GM21717 (cell line): ENCODE measurements at regions not wholly inside any gene's neighbourhood (a gene's known extent, or its start where the extent isn't known, plus 50 kb on each side); places are given as distances from the start of the nearest gene placed in this dataset.
"Not testable (repeated sequence)": the region's sequence is repeated elsewhere in the genome, so short reads cannot be mapped to it uniquely, and the experiment has no call there.

Experiments
- ATAC-seq: cut with Tn5 transposase; IDR thresholded peaks from one replicate; pipeline ENCODE4 v1.9.1; 2021; ENCODE audit warnings: mild to moderate bottlenecking, moderate library complexity; ENCODE audit not compliant: unreplicated experiment

DNA sequence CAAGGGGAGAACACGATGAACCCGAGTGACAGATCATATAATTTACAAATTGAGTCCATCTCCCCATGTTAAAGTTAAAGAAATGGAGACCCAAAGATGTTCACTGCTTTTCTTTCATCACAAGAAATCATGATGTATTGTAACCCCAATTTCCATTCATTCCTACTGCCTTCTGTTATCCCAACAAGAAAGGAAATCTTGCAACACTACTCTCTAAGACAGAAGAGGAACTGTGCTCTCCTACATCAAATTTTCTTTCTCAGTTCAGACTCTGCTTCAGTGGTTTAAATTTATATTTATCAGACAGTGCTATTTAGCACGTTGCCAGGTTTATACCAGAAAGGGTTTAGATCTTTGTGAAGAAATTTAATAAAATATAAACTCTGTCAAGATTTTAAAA, 83.8 kb upstream of the RASA1 start:
- no peak for ATAC-seq

DNA sequence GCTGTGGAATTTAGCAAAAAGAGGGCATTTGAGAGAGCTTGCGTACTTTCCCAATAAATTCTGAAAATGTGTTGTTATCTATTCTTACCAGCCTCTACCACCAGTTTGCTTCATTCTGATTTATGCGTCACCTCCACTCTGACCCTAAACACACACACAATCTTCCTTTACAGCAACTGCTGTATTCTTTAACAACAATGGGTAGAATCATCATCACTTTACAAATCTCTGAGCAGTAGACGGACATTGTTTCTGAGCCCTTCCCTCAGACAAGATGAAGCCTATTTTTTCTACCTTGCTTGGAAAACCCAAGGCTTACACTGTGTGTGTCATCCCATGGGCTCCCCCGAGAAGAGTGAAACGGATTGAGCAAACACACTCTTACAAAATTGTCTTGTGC, 83.1 kb upstream of the RASA1 start:
- no peak for ATAC-seq

DNA sequence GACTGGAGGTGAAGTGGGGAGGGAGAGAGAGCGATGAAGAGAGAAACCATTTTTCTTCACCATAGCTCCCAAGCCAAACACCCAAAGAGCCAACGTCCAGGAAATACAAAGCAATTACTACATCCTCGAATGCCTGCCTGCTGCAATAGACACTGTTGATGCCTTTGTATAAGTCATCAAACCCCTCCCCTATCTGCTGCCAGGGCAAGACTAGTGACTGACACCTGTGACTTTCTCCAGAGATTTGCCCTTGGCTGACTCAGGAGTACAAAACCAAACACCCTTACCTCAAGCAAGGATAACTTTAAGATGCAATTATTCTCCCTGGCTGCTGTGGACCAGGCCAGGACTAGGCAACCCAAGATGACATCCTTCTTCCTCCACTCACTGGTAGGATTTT, 81.8 kb upstream of the RASA1 start:
- ATAC-seq: no peak

DNA sequence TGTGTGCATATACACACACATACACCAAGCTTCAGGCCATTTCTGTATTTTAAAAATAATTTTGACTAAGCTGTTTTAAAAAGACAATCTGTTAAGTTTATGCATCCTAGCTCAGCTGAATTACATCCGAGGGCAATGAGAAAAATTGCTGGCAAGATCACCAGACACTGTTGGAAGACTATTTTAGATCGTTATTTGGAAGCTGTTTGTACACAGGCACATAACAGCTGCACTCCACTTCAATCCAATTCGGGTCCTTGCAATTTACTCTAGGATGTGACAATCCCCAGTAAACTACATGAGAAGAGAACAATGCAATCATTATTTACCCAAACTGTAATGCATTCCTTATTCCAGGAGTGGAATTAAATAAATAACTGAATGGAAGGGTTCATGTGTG, 79.3 kb upstream of the RASA1 start:
- no peak for ATAC-seq

DNA sequence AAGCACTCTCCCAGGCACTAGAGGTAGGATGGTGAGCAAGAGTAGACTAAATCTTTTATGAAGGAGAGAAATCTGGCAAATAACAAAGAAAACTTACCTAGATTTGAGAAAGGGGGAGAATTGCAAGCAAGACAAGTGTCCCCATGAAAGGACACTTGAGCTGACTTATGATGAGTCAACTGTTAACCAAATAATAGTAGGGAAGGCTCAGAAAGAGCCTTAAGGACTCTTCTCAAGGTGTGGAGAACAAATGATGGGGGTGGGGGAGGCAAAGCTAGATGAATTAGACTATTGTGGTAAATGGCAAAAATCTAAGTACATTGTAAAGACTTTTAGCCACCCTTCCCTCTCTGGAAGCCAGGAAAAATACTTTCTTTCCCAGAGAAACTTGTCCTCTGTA, 77.6 kb upstream of the RASA1 start:
- no peak for ATAC-seq

DNA sequence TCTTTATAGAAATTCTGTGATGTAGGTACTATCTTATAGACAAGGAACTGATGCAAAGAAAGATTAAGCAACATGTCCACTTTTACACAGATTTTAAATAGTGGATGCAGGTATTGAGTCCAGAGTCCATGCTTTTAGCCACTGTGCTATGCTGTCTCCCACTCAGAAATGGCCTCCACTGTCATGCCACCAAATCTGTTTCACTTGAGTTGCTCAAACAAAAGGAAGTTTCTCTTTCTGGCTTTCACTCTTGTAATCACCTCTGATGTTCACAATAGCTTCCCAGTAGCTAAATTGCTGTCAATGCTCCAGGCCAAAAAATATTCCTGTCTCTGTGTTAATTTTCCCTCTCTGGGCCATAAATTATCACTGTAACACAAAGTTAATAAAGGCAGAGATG, 77.0 kb upstream of the RASA1 start:
- ATAC-seq: no peak

DNA sequence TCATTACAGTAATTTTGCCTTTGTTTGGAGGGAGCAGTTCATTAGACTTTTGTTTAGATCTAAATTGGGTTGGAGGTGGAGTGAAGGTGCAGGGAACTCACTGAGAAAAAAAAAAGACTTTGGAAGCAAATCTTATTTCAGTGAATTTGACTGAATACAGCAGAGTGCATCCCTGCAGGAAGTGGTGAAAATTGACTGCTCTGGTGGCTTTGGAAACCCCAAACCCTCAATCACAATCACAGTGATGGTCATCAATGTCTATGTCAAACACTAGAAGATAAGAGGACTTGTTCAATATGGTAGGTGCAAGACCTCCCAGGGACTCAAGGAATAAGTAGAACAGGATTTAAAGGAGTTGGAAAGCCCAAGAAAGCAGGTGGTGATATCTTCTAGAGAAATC, 76.0 kb upstream of the RASA1 start:
- ATAC-seq: no peak

DNA sequence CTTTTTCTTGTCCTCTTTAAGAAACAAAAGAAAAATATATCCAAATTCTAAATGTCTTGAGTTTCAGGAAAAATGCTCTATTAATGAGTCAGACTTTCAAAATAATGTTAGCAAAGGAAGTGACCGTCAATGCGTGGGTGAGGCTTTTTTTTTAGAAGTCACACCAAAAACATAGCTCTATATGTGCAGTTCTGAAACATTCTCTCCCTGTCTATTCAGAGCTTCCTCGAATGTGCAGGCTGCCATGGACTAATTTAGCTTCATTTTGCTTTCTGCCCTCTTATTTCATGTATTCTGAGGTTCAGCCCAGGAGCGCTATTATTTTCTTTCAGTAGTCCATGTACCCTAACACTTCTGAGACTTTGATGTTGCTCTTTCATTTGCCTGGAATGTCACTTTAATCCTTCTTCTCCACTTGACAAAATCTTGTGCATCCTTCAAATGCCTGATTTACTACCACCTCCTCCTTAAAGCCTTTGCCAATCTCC, 72.5 kb upstream of the RASA1 start:
- peak; percentile 66 for ATAC-seq

DNA sequence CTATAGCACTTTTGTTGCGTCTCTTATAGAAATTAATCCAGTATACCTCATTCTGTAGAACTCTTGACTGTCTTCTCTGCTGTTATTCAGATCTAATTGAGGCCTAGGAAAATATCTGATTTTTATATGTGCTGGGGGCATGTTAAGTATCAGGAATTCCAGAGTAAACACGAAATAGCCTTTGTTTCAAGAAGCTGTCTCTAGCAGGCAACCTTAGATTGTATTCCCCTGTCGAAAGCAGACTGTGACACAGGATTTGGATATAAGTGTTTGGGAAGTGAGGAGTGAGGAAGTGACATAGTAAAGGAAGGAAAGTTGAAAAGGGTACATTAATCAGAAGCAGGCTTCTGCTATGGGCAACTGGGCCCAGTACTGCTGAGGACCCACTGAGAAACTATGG, 72.1 kb upstream of the RASA1 start:
- no peak for ATAC-seq

DNA sequence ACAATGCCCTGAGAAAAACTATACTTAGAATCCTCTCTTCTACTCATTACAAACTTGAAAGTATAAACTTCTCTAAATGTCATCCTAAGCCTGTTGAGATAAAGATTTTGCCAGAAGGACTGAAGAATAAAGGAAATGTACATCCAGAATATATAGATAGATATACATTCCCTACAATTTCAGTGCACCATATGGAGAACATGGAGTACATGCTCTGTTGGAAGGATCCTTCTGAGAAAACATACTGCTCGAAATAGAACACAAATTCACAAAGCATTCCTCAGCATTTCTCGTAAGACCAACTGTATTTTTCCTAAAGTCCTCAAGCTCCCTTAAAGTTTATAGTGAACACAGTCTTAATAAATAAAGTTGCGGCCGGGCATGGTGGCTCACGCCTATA, 69.7 kb upstream of the RASA1 start:
- ATAC-seq: no peak

DNA sequence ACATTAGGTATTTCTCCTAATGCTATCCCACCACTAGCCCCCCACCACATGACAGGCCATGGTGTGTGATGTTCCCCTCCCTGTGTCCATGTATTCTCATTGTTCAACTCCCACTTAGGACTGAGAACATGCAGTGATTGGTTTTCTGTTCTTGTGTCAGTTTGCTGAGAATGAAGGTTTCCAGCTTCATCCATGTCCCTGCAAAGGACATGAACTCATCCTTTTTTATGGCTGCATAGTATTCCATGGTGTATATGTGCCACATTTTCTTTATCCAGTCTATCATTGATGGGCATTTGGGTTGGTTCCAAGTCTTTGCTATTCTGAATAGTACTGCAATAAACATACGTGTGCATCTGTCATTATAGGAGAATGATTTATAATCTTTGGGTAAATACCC, 68.4 kb upstream of the RASA1 start:
- not testable (repeated sequence) for ATAC-seq

DNA sequence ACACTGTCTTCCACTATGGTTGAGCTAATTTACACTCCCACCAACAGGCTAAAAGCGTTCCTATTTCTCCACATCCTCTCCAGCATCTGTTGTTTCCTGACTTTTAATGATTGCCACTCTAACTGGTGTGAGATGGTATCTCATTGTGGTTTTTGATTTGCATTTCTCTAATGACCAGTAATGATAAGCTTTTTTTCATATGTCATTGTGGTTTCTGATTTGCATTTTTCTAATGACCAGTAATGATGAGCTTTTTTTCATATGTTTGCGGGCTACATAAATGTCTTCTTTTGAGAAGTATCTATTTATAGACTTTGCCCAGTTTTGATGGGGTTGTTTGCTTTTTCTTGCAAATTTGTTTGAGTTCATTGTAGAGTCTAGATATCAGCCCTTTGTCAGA, 68.0 kb upstream of the RASA1 start:
- not testable (repeated sequence) for ATAC-seq

DNA sequence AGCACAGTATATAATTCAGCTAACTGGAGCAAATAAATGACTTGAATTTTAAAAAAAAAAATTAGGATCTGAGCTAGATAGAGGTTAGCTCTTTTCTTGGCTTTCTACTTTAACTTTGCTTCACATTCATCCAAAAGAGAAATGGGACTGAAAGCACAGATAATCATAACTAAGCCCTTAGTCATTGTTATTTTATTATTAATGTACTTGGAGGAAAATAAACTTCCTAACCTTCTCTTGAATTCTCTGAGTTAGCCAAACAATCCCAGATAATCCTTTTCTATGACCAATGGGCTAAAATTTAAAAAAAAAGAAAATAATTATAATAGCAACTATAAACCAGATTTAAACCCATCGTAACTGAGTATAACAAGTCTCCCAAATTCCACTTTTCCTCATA, 57.6 kb upstream of the RASA1 start:
- no peak for ATAC-seq

DNA sequence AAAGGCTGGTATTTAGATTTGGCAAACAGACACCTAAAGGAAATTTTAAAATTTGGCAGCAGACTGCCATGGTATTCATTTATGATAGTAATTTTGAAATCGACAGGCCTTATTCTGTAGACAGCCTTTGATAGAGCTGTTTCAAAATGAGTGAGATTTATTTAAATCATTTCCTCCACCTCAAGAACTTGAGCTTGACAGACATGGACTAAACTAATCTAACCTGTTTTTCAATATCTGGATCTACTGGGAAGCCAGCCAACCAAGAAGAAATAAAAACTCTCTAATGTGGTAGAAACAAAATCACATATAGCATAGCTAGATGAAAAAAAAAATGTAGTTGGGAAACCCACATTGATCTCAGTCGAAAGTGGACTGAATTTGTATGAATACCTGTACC, 56.9 kb upstream of the RASA1 start:
- ATAC-seq: no peak

DNA sequence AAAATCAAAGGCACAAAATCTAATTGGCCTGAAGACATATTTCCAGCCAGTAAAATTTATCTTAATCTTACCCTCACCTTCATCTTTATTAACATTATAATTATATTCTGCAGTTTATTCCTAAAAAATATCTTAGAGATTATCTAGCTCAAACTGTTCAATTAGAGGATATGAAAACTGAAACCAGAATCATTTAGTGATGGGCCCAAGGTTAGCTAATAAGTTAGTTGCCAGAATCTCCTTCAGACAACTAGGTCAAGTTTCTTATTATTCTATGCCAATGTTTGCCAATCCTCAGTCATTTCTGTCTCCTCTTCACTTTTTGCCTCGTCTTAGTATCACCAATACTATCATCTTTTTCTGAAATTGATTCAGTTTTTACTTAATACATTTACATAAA, 56.0 kb upstream of the RASA1 start:
- no peak for ATAC-seq

DNA sequence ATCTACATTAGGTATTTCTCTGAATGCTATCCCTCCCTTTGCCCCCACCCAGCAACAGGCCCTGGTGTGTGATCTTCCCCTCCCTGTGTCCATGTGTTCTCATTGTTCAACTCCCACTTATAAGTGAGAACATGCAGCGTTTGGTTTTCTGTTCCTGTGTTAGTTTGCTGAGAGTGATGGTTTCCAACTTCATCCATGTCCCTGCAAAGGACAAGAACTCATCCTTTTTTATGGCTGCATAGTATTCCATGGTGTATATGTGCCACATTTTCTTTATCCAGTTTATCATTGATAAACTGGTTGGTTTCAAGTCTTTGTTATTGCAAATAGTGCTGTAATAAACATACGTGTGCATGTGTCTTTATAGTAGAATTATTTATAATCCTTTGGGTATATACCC, 55.5 kb upstream of the RASA1 start:
- ATAC-seq: not testable (repeated sequence)

DNA sequence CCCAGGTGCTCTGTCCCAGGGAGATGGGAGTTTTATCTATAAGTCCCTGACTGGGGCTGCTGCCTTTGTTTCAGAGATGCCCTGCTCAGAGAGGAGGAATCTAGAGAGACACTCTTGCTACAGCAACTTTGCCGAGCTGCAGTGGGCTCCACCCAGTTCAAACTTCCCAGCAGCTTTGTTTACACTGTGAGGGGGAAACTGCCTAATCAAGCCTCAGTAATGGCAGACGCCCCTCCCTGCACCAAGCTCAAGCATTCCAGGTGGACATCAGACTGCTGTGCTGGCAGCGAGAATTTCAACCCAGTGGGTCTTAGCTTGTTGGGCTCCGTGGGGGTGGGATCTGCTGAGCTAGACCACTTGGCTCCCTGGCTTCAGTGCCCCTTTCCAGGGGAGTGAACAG, 50.2 kb upstream of the RASA1 start:
- not testable (repeated sequence) for ATAC-seq
